H1 (cell line): ENCODE measurements at regions not wholly inside any gene's neighbourhood (a gene's known extent, or its start where the extent isn't known, plus 50 kb on each side); places are given as distances from the start of the nearest gene placed in this dataset.

Experiments used
- CTCF ChIA-PET: fragments of 300-600 bp; sonication (Branson Sonifier 250); formaldehyde crosslinking; loops from one replicate; lab custom pipeline; 2021; ENCODE audit not compliant: partially characterized antibody; lab: Charles Lee
- POLR2A ChIA-PET: fragments of 300-600 bp; sonication (Branson Sonifier 250); formaldehyde crosslinking; loops from one replicate; lab custom pipeline; 2021; ENCODE audit warnings: inconsistent platforms; ENCODE audit not compliant: partially characterized antibody; lab: Charles Lee
- DNase-seq, 2 experiments: peaks; one replicate each; pipeline versions ENCODE4 v3.0.0 to v3.0.0-alpha.2; 2010 to 2022; ENCODE audit warnings: low spot score in 2 of 2, low read depth in 1 of 2, mixed read lengths in 1 of 2
- FAIRE-seq: peaks from 2 replicates; lab custom pipeline; 2011; peaks lifted over from hg19 to GRCh38; lab: Jason Lieb, UNC
- H2AFZ ChIP-seq: 2 replicates; pipeline ENCODE4 v1.8.1; 2012; ENCODE audit warnings: low read length, inconsistent platforms
- H2AK5ac ChIP-seq: 2 replicates; pipeline ENCODE4 v1.6.1; 2013; ENCODE audit warnings: low read depth, low read length
- H2BK120ac ChIP-seq: replicated peaks from 2 replicates; pipeline ENCODE3; 2013; ENCODE audit warnings: low read depth, low read length, inconsistent platforms
- H2BK12ac ChIP-seq: 2 replicates; pipeline ENCODE4 v1.6.1; 2013; ENCODE audit warnings: low read depth, low read length
- H2BK15ac ChIP-seq: 2 replicates; pipeline ENCODE4 v1.6.1; 2013; ENCODE audit warnings: low read length
- H2BK20ac ChIP-seq: 2 replicates; pipeline ENCODE4 v1.6.1; 2013; ENCODE audit warnings: low read length
- H2BK5ac ChIP-seq: 2 replicates; pipeline ENCODE4 v1.6.1; 2013; ENCODE audit warnings: low read depth, low read length
- H3K14ac ChIP-seq: 2 replicates; pipeline ENCODE4 v1.6.1; 2013; ENCODE audit warnings: inconsistent platforms; ENCODE audit not compliant: insufficient read length
- H3K18ac ChIP-seq: 2 replicates; pipeline ENCODE4 v1.6.1; 2013; ENCODE audit warnings: low read length; ENCODE audit errors: extremely low read depth
- H3K23ac ChIP-seq: 2 replicates; pipeline ENCODE4 v1.6.1; 2013; ENCODE audit warnings: inconsistent platforms; ENCODE audit not compliant: insufficient read length
- H3K23me2 ChIP-seq: 2 replicates; pipeline ENCODE4 v1.6.1; 2013; ENCODE audit warnings: low read depth, low read length
- H3K27ac ChIP-seq: 2 replicates; pipeline ENCODE4 v1.6.1; 2011; ENCODE audit warnings: low read depth, low read length, inconsistent platforms
- H3K27me3 ChIP-seq, 4 experiments: replicated peaks in 1 of 4; 1 replicate in 1 of 4; 2 replicates in 3 of 4; pipeline versions ENCODE4 v1.6.1 to v1.8.1; 2011 to 2013; ENCODE audit warnings: low read length in 3 of 4, mild to moderate bottlenecking in 3 of 4, inconsistent platforms in 2 of 4, mixed read lengths in 2 of 4, moderate library complexity in 1 of 4; ENCODE audit not compliant: control insufficient read depth in 3 of 4, insufficient read depth in 3 of 4; ENCODE audit errors: extremely low read depth in 1 of 4
- H3K36me3 ChIP-seq, 4 experiments: 2 replicates each; pipeline versions ENCODE4 v1.6.1 to v1.8.1; 2011 to 2013; ENCODE audit warnings: mild to moderate bottlenecking in 4 of 4, low read length in 3 of 4, moderate library complexity in 2 of 4, control low read depth in 1 of 4, inconsistent platforms in 1 of 4; ENCODE audit not compliant: insufficient read depth in 4 of 4, control insufficient read depth in 2 of 4
- H3K4ac ChIP-seq: replicated peaks from 2 replicates; pipeline ENCODE3; 2013; ENCODE audit warnings: low read length, low read depth, mixed read lengths, inconsistent platforms; ENCODE audit not compliant: insufficient read length
- H3K4me1 ChIP-seq, 4 experiments: replicated peaks in 1 of 4; 1 replicate in 1 of 4; 2 replicates in 3 of 4; pipeline versions ENCODE4 v1.6.1 to v1.8.1; 2011 to 2013; ENCODE audit warnings: low read length in 3 of 4, inconsistent platforms in 2 of 4, mixed read lengths in 1 of 4; ENCODE audit not compliant: insufficient read depth in 4 of 4, control insufficient read depth in 3 of 4
- H3K4me2 ChIP-seq, 2 experiments: 2 replicates each; pipeline versions ENCODE4 v1.6.1 to v1.8.1; 2011 to 2013; ENCODE audit warnings: low read depth in 2 of 2, low read length in 2 of 2, control low read depth in 1 of 2, inconsistent platforms in 1 of 2, mild to moderate bottlenecking in 1 of 2; ENCODE audit not compliant: insufficient read depth in 1 of 2
- H3K4me3 ChIP-seq, 4 experiments: fragments of 200-600, 300-600 bp in 1 of 4; sonication (generic), shearing (Covaris generic), sonication (Bioruptor Twin) in 1 of 4; 2 replicates each; pipeline versions ENCODE4 v1.5.1 to v1.8.1; 2011 to 2016; ENCODE audit warnings: low read length in 4 of 4, low read depth in 3 of 4, control low read depth in 2 of 4, inconsistent platforms in 2 of 4, mild to moderate bottlenecking in 2 of 4, mixed read lengths in 1 of 4, moderate library complexity in 1 of 4; ENCODE audit not compliant: insufficient read depth in 2 of 4; ENCODE audit errors: extremely low read depth in 1 of 4
- H3K56ac ChIP-seq: replicated peaks from 2 replicates; pipeline ENCODE3; 2013; ENCODE audit warnings: low read depth, mild to moderate bottlenecking, mixed read lengths, low read length, inconsistent platforms; ENCODE audit not compliant: insufficient read length
- H3K79me1 ChIP-seq: 2 replicates; pipeline ENCODE4 v1.6.1; 2013; ENCODE audit warnings: low read depth, low read length, control low read depth
- H3K79me2 ChIP-seq, 2 experiments: 2 replicates each; pipeline versions ENCODE4 v1.6.1 to v1.8.1; 2012 to 2013; ENCODE audit warnings: low read length in 2 of 2, mild to moderate bottlenecking in 2 of 2, inconsistent platforms in 1 of 2; ENCODE audit not compliant: insufficient read depth in 2 of 2, control insufficient read depth in 1 of 2
- H3K9ac ChIP-seq, 4 experiments: replicated peaks in 1 of 4; 1 replicate in 1 of 4; 2 replicates in 3 of 4; pipeline versions ENCODE4 v1.6.1 to v1.8.1; 2011 to 2013; ENCODE audit warnings: low read depth in 3 of 4, low read length in 3 of 4, control low read depth in 2 of 4, mild to moderate bottlenecking in 2 of 4, moderate library complexity in 2 of 4, inconsistent platforms in 1 of 4; ENCODE audit errors: extremely low read depth in 1 of 4
- H3K9me3 ChIP-seq, 2 experiments: 2 replicates each; pipeline versions ENCODE4 v1.6.1 to v1.8.1; 2012 to 2013; ENCODE audit warnings: mild to moderate bottlenecking in 2 of 2, moderate library complexity in 2 of 2, control low read depth in 1 of 2, inconsistent platforms in 1 of 2, low read depth in 1 of 2, low read length in 1 of 2, mixed read lengths in 1 of 2; ENCODE audit not compliant: insufficient read depth in 2 of 2
- H4K20me1 ChIP-seq, 2 experiments: replicated peaks in 1 of 2; 2 replicates each; pipeline versions ENCODE3 to v1.8.1; 2011 to 2013; ENCODE audit warnings: inconsistent platforms in 2 of 2, low read length in 2 of 2, mild to moderate bottlenecking in 1 of 2; ENCODE audit not compliant: insufficient read depth in 2 of 2, control insufficient read depth in 1 of 2
- H4K5ac ChIP-seq: 2 replicates; pipeline ENCODE4 v1.6.1; 2013; ENCODE audit warnings: low read length, low read depth, mixed read lengths, inconsistent platforms; ENCODE audit not compliant: insufficient read length
- H4K8ac ChIP-seq: 2 replicates; pipeline ENCODE4 v1.8.0; 2013; ENCODE audit warnings: mild to moderate bottlenecking, moderate library complexity, low read length, inconsistent platforms; ENCODE audit not compliant: insufficient read depth; ENCODE audit errors: extremely low read depth
- H4K91ac ChIP-seq: replicated peaks from 2 replicates; pipeline ENCODE3; 2013; ENCODE audit warnings: low read length, mixed read lengths, inconsistent platforms; ENCODE audit not compliant: insufficient read length
- CREB1 ChIP-seq: IDR thresholded peaks from 2 replicates; pipeline ENCODE4 v1.6.1; 2012; ENCODE audit warnings: inconsistent platforms
- JUN ChIP-seq: IDR thresholded peaks from 2 replicates; pipeline ENCODE4 v1.6.1; 2011; ENCODE audit warnings: low read depth, mild to moderate bottlenecking, improper control_type of control experiment, low read length
- SIX5 ChIP-seq: IDR thresholded peaks from 2 replicates; pipeline ENCODE4 v1.6.1; 2011; ENCODE audit warnings: mild to moderate bottlenecking, low read depth, low read length
- WGBS, 2 experiments: shearing (Covaris generic) in 1 of 2; methylation state at CpG; one replicate each; pipeline versions ENCODE4 v1.1.6 to v1.1.7; 2013 to 2015; ENCODE audit warnings: low lambda C conversion rate in 2 of 2, mixed read lengths in 2 of 2, inconsistent platforms in 1 of 2, low coverage in 1 of 2, missing lambda C conversion rate in 1 of 2; ENCODE audit not compliant: insufficient replicate concordance in 2 of 2, insufficient coverage in 1 of 2, insufficient read length in 1 of 2; ENCODE audit errors: extremely low coverage in 1 of 2, missing lambda C conversion rate in 1 of 2; 5-methylcytosine and 5-hydroxymethylcytosine counted together
- TF ChIP-seq, protein P1 (sequence below): IDR thresholded peaks from 2 replicates; pipeline ENCODE4 v1.6.1; 2012; ENCODE audit warnings: inconsistent platforms

DNA sequence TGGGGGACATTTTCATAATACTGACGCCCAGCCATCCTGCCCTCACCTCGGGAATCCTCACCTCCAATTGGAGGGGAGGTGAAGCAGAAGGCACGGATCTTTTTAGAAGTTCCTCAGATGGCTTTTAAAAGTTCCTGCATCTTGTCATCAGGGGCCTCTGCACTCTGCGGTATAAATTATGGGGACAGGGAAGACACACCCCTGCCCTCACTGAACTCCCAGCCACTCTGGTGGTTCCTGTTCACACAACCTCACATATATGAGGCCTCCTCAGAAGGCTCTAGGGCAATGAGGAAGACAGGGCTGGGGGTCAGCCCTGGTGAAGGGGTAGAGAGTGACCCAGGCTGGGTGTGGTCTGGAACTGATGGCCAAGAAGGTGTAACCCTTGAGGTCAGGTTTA is 187.0 kb downstream of the SOD2 start:
- CTCF ChIA-PET: no interaction called here
- H3K9ac ChIP-seq: no peak overlapping the region
- no peak overlapping the region for H3K14ac ChIP-seq
- no peak overlapping the region for H3K27ac ChIP-seq
- H2BK120ac ChIP-seq: no peak overlapping the region
- H3K4ac ChIP-seq: no peak overlapping the region
- H2BK15ac ChIP-seq: no peak overlapping the region
- TF ChIP-seq, protein P1, sequence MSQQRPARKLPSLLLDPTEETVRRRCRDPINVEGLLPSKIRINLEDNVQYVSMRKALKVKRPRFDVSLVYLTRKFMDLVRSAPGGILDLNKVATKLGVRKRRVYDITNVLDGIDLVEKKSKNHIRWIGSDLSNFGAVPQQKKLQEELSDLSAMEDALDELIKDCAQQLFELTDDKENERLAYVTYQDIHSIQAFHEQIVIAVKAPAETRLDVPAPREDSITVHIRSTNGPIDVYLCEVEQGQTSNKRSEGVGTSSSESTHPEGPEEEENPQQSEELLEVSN: no peak
- TF ChIP-seq CREB1 (no peak), SIX5 (no peak), JUN (no peak)
- TF ChIP-seq, all 59 proteins: peak for 0
- no peak for DNase-seq
- Histone ChIP-seq H3K56ac (no peak overlapping the region), H3K18ac (no peak overlapping the region), H4K5ac (no peak overlapping the region), H3K4me3 (no peak overlapping the region), H3K9me3 (peaks cover 69 to 77% of the 10 kb centered on the region in 2 experiments), H2BK12ac (no peak overlapping the region), H4K91ac (no peak overlapping the region), H2AFZ (no peak overlapping the region), H3K79me2 (no peaks in the 10 kb centered on the region), H4K20me1 (no peaks in the 10 kb centered on the region), H2AK5ac (no peak overlapping the region), H3K4me1 (no peaks in the 10 kb centered on the region), H3K36me3 (no peaks in the 10 kb centered on the region; a peak in 1 of 8 replicates), H4K8ac (no peak overlapping the region), H3K4me2 (no peak overlapping the region), H3K79me1 (no peaks in the 10 kb centered on the region), H3K23ac (no peak overlapping the region), H2BK5ac (no peak overlapping the region), H2BK20ac (no peak overlapping the region), H3K23me2 (no peaks in the 10 kb centered on the region), H3K27me3 (no peaks in the 10 kb centered on the region)
- WGBS, 2 experiments: 71% methylated on average over 4 of the region's 4 CpGs; no CpG with 5 or more reads in 1 of the 2 experiments
- no peak for FAIRE-seq
- POLR2A ChIA-PET: no interaction called here
